K562 (cell line): ENCODE measurements at regions not wholly inside any gene's neighbourhood (a gene's known extent, or its start where the extent isn't known, plus 50 kb on each side); places are given as distances from the start of the nearest gene placed in this dataset.

Experiments
- ATAC-seq: fragments of 200-7000 bp; cut with Tn5 transposase; 3 replicates; pipeline ENCODE4 v1.9.1; 2020; ENCODE audit warnings: moderate library complexity
- BruUV-seq: library from RNA; stranded (reverse); fragments of 400-500 nt; replicated peaks from 2 replicates; lab custom pipeline; 2021; lab: Mats Ljungman, UMichigan
- CTCF ChIA-PET: fragments of 300-600 bp; formaldehyde crosslinking; extraction: SDS; loops from one replicate; lab custom pipeline; 2021; ENCODE audit warnings: low intra/inter-chr PET ratio; lab: Yijun Ruan, JAX
- POLR2A ChIA-PET: fragments of 300-600, 350-650 bp; sonication (Branson Sonifier 250); formaldehyde crosslinking; extraction: SDS; loops from one replicate; lab custom pipeline; 2021; ENCODE audit warnings: antibody characterized with exemption, inconsistent platforms; lab: Yijun Ruan, JAX
- DNase-seq, 4 experiments: peaks; one replicate each; pipeline versions ENCODE4 v3.0.0 to v3.0.0-alpha.2; 2011 to 2018; ENCODE audit warnings: low spot score in 3 of 4, mixed read lengths in 3 of 4; ENCODE audit errors: extremely low read depth in 1 of 4
- FAIRE-seq: peaks from 2 replicates; lab custom pipeline; 2011; peaks lifted over from hg19 to GRCh38; lab: Jason Lieb, UNC
- H2AFZ ChIP-seq: 2 replicates; pipeline ENCODE4 v1.6.0; 2011; ENCODE audit warnings: low read depth, low read length, control low read depth, inconsistent platforms
- H3K27ac ChIP-seq: fragments of 200-600 bp; 3 replicates; pipeline ENCODE4 v1.8.0; 2011; ENCODE audit warnings: low read depth, mild to moderate bottlenecking, control low read depth, inconsistent platforms, low read length, moderate library complexity, mixed read lengths; ENCODE audit errors: extremely low read depth
- H3K27me3 ChIP-seq, 2 experiments: fragments of 300-600 bp in 1 of 2; 2 replicates in 1 of 2; 3 replicates in 1 of 2; pipeline versions ENCODE4 v1.6.0 to v1.8.0; 2011; ENCODE audit warnings: inconsistent platforms in 2 of 2, low read length in 2 of 2, mild to moderate bottlenecking in 1 of 2, mixed read lengths in 1 of 2, moderate library complexity in 1 of 2; ENCODE audit not compliant: control insufficient read depth in 2 of 2, insufficient read depth in 2 of 2
- H3K36me3 ChIP-seq: fragments of 300-600 bp; 3 replicates; pipeline ENCODE4 v1.8.0; 2011; ENCODE audit warnings: mild to moderate bottlenecking, low read length, inconsistent platforms; ENCODE audit not compliant: control insufficient read depth, insufficient read depth
- H3K4me1 ChIP-seq, 2 experiments: fragments of 200-600 bp in 1 of 2; replicated peaks in 1 of 2; 2 replicates in 1 of 2; 3 replicates in 1 of 2; pipeline versions ENCODE4 v1.5.1 to v1.8.0; 2011; ENCODE audit warnings: inconsistent platforms in 2 of 2, low read length in 2 of 2, mild to moderate bottlenecking in 1 of 2, mixed read lengths in 1 of 2, moderate library complexity in 1 of 2; ENCODE audit not compliant: control insufficient read depth in 2 of 2, insufficient read depth in 2 of 2
- H3K4me2 ChIP-seq: 2 replicates; pipeline ENCODE4 v1.6.1; 2011; ENCODE audit warnings: low read length, control low read depth, inconsistent platforms, mixed read lengths; ENCODE audit not compliant: insufficient read depth
- H3K4me3 ChIP-seq: fragments of 200-600 bp; sonication (generic), shearing (Covaris generic); 2 replicates; pipeline ENCODE4 v1.5.1; 2016; ENCODE audit warnings: control low read depth, inconsistent platforms
- H3K79me2 ChIP-seq: fragments of 200-600 bp; 3 replicates; pipeline ENCODE4 v1.8.0; 2011; ENCODE audit warnings: low read length, inconsistent platforms; ENCODE audit not compliant: control insufficient read depth, insufficient read depth
- H3K9ac ChIP-seq, 2 experiments: 2 replicates each; pipeline versions ENCODE4 v1.6.0 to v1.6.1; 2011; ENCODE audit warnings: low read depth in 2 of 2, low read length in 2 of 2, control low read depth in 1 of 2, inconsistent platforms in 1 of 2, mild to moderate bottlenecking in 1 of 2, mixed read lengths in 1 of 2; ENCODE audit not compliant: insufficient read depth in 1 of 2
- H3K9me1 ChIP-seq: one replicate; pipeline ENCODE4 v1.6.0; 2011; ENCODE audit warnings: inconsistent platforms, mild to moderate bottlenecking, low read length, moderate library complexity; ENCODE audit not compliant: control insufficient read depth, insufficient read depth
- H3K9me3 ChIP-seq: replicated peaks from 2 replicates; pipeline ENCODE4 v1.5.1; 2011; ENCODE audit warnings: low read depth, low read length, inconsistent platforms; ENCODE audit not compliant: control insufficient read depth, insufficient read depth
- H4K20me1 ChIP-seq: replicated peaks from 2 replicates; pipeline ENCODE4 v1.6.1; 2011; ENCODE audit warnings: low read length, inconsistent platforms, mixed read lengths; ENCODE audit not compliant: control insufficient read depth, insufficient read depth
- ATF7 ChIP-seq: fragments of 450-650 bp; IDR thresholded peaks from 2 replicates; pipeline ENCODE4 v1.7.1; 2014; ENCODE audit warnings: mild to moderate bottlenecking, moderate library complexity
- BDP1 ChIP-seq: IDR thresholded peaks from 3 replicates; pipeline ENCODE4 v1.6.1; 2011; ENCODE audit not compliant: insufficient read length, insufficient read depth
- CBX8 ChIP-seq: fragments of 200-600 bp; sonication (generic); IDR thresholded peaks from 2 replicates; pipeline ENCODE4 v1.6.1; 2012; ENCODE audit warnings: borderline replicate concordance, mixed run types, low read depth, mild to moderate bottlenecking, moderate library complexity, mixed read lengths, low read length, control low read depth, inconsistent platforms; ENCODE audit not compliant: poor library complexity, severe bottlenecking; ENCODE audit errors: extremely low read depth
- GATA2 ChIP-seq: sonication (generic); formaldehyde crosslinking; IDR thresholded peaks from 2 replicates; pipeline ENCODE4 v1.4.0; 2020; ENCODE audit warnings: mild to moderate bottlenecking, missing genetic modification reagents
- MAFG ChIP-seq: fragments of 450-650 bp; conservative IDR thresholded peaks from 2 replicates; pipeline ENCODE4 v1.6.1; 2016; ENCODE audit warnings: missing genetic modification characterization, missing compliant biosample characterization
- MYC ChIP-seq, 2 experiments: fragments of 250-450 bp in 1 of 2; sonication (Bioruptor Pico) in 1 of 2; IDR thresholded peaks; 2 replicates each; pipeline versions ENCODE4 v1.5.1 to v1.6.1; 2012 to 2021; ENCODE audit warnings: low read depth in 2 of 2, borderline replicate concordance in 1 of 2, improper control_type of control experiment in 1 of 2, low read length in 1 of 2, mild to moderate bottlenecking in 1 of 2, moderate library complexity in 1 of 2
- NR2C1 ChIP-seq, 2 experiments: fragments of 450-650 bp; IDR thresholded peaks; 2 replicates each; pipeline ENCODE4 v1.6.1; 2017; ENCODE audit warnings: mild to moderate bottlenecking in 2 of 2, antibody characterized with exemption in 1 of 2, inconsistent platforms in 1 of 2, missing compliant biosample characterization in 1 of 2, missing genetic modification characterization in 1 of 2
- PRPF4 ChIP-seq: fragments of 200-400 bp; formaldehyde crosslinking; IDR thresholded peaks from one replicate; pipeline ENCODE4 v1.6.1; 2017; ENCODE audit warnings: low read length, low read depth, mild to moderate bottlenecking; ENCODE audit not compliant: insufficient read depth, poor library complexity, severe bottlenecking
- SAP30 ChIP-seq: fragments of 200-600 bp; sonication (generic); IDR thresholded peaks from 2 replicates; pipeline ENCODE4 v1.6.1; 2012; ENCODE audit warnings: borderline replicate concordance, low read depth, mild to moderate bottlenecking, moderate library complexity, low read length, control low read depth, inconsistent platforms; ENCODE audit not compliant: insufficient read depth, poor library complexity, severe bottlenecking
- SRSF1 ChIP-seq: fragments of 200-400 bp; formaldehyde crosslinking; IDR thresholded peaks from 2 replicates; pipeline ENCODE4 v1.6.1; 2017; ENCODE audit warnings: mild to moderate bottlenecking, low read depth, low read length, moderate library complexity
- ZBTB17 ChIP-seq: fragments of 450-650 bp; formaldehyde crosslinking; IDR thresholded peaks from 2 replicates; pipeline ENCODE4 v1.4.0; 2020; ENCODE audit warnings: mild to moderate bottlenecking
- ZNF24 ChIP-seq: fragments of 450-650 bp; IDR thresholded peaks from 2 replicates; pipeline ENCODE4 v1.6.1; 2016
- WGBS: fragments of 100-300 bp; shearing (Covaris generic); methylation state at CpG from one replicate; pipeline ENCODE4 v1.1.6; 2016; ENCODE audit warnings: low coverage, mixed read lengths; ENCODE audit not compliant: insufficient coverage; ENCODE audit errors: missing lambda C conversion rate; 5-methylcytosine and 5-hydroxymethylcytosine counted together
- in situ Hi-C: fragments of 300-500 bp; cut with MboI; formaldehyde crosslinking; loops from 4 replicates; pipeline ENCODE4 v1.15.0; 2018; ENCODE audit warnings: inconsistent platforms, mixed read lengths
- intact Hi-C: fragments of 100-400 bp; cut with micrococcal nuclease; formaldehyde crosslinking; loops from 2 replicates; pipeline ENCODE4 v1.14.2; 2022
- TF ChIP-seq, protein P1 (sequence below): sonication (generic); formaldehyde crosslinking; IDR thresholded peaks from 2 replicates; pipeline ENCODE4 v1.9.0; 2022; ENCODE audit warnings: mild to moderate bottlenecking, missing genetic modification reagents

DNA sequence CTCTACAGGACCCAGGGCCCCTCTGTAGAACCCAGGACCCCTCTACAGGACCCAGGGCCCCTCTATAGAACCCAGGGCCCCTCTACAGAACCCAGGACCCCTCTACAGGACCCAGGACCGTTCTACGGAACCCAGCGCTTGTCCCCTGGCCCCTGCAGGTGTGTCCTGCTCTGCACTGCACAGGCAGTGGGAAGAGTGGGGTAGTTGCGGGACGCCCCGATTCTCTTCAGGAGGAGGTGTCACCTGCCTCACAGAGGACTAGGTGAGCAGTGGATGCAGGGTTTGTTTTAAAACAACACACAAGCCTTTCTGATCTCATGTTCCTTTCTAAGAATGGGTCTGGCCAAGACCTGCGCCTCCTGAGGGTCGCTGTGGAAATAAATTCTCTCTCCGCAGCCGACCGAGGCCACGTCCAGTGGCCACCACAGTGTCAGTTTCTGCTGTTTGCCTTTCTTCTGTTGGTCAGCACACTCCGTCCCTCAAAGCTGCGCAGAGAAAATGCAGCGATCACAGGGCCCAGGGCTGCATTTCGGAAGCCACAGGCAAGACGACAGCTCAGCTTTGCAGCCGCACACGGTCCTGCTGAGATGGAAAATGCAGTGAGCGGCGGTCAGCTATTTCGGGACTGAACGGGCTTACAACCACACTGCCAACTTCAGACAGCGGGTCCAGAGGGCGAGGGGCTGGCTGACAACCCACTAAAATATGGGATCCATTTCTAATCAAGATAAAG lies 135.2 kb downstream of the DLL1 start:
- intact Hi-C loops (no loop called here), in situ Hi-C loops (no loop called here)
- ATAC-seq (no peak), DNase-seq (no peak), FAIRE-seq (no peak)
- 1% methylated on average over 25 of the region's 25 CpGs for WGBS
- Histone ChIP-seq H3K27me3 (peaks cover 19 to 35% of the 10 kb centered on the region in 2 experiments; a peak in 4 of 5 replicates), H3K4me1 (peaks cover 0 to 30% of the 10 kb centered on the region in 2 experiments; a peak in 3 of 5 replicates), H3K9me3 (peaks cover 2% of the 10 kb centered on the region; the same call in 1 of the 2 replicates), H3K79me2 (no peaks in the 10 kb centered on the region), H2AFZ (no peak overlapping the region), H3K4me2 (no peak overlapping the region), H3K27ac (no peak overlapping the region), H4K20me1 (0 out of 2 replicates have a peak, but pooled peaks cover 3% of the 10 kb centered on the region), H3K9ac (no peak overlapping the region), H3K36me3 (no peaks in the 10 kb centered on the region), H3K4me3 (no peak overlapping the region), H3K9me1 (peaks cover 5% of the 10 kb centered on the region)
- BruUV-seq, result no TSS peak
- CTCF ChIA-PET, result no interaction called here
- no peak for TF ChIP-seq MYC (IDR thresholded peaks at IDR 0.05; ENCODE audit: low read depth, low read length)
- no peak for TF ChIP-seq MYC (CRISPR knock-in tag; IDR thresholded peaks at IDR 0.05; ENCODE audit: borderline replicate concordance, low read depth)
- no peak for TF ChIP-seq BDP1
- TF ChIP-seq ATF7, result no peak
- TF ChIP-seq SRSF1, result no peak
- TF ChIP-seq CBX8, result no peak
- no peak for TF ChIP-seq MAFG (tag)
- TF ChIP-seq GATA2 (CRISPR knock-in tag), result no peak
- no peak for TF ChIP-seq ZNF24
- no peak for TF ChIP-seq ZBTB17 (CRISPR knock-in tag)
- TF ChIP-seq PRPF4, result no peak
- TF ChIP-seq, protein P1, sequence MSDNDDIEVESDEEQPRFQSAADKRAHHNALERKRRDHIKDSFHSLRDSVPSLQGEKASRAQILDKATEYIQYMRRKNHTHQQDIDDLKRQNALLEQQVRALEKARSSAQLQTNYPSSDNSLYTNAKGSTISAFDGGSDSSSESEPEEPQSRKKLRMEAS (CRISPR knock-in tag), result no peak
- TF ChIP-seq SAP30, result no peak
- TF ChIP-seq NR2C1 (IDR thresholded peaks at IDR 0.05), result no peak
- TF ChIP-seq NR2C1 (tag; IDR thresholded peaks at IDR 0.05), result no peak
- POLR2A ChIA-PET, result no interaction called here
